RWPE1 (cell line): ENCODE measurements at regions not wholly inside any gene's neighbourhood (a gene's known extent, or its start where the extent isn't known, plus 50 kb on each side); places are given as distances from the start of the nearest gene placed in this dataset.

ENCODE experiments used
- CTCF ChIA-PET: fragments of 350-600 bp; sonication (Branson Sonifier 250); formaldehyde crosslinking; extraction: SDS; loops from one replicate; lab custom pipeline; 2021; lab: Yijun Ruan, JAX
- POLR2A ChIA-PET: fragments of 400-600 bp; formaldehyde crosslinking; extraction: SDS; loops from one replicate; lab custom pipeline; 2020; ENCODE audit warnings: antibody characterized with exemption; ENCODE audit not compliant: low non-redundant PET; lab: Yijun Ruan, JAX
- DNase-seq: peaks from one replicate; pipeline ENCODE4 v3.0.0; 2012; ENCODE audit warnings: low spot score
- H3K27ac ChIP-seq: fragments of 450-650 bp; 2 replicates; pipeline ENCODE4 v1.5.1; 2017
- TF ChIP-seq, protein P1 (sequence below): fragments of 450-650 bp; conservative IDR thresholded peaks from 2 replicates; pipeline ENCODE4 v1.5.1; 2017; ENCODE audit warnings: low read depth, mild to moderate bottlenecking

DNA sequence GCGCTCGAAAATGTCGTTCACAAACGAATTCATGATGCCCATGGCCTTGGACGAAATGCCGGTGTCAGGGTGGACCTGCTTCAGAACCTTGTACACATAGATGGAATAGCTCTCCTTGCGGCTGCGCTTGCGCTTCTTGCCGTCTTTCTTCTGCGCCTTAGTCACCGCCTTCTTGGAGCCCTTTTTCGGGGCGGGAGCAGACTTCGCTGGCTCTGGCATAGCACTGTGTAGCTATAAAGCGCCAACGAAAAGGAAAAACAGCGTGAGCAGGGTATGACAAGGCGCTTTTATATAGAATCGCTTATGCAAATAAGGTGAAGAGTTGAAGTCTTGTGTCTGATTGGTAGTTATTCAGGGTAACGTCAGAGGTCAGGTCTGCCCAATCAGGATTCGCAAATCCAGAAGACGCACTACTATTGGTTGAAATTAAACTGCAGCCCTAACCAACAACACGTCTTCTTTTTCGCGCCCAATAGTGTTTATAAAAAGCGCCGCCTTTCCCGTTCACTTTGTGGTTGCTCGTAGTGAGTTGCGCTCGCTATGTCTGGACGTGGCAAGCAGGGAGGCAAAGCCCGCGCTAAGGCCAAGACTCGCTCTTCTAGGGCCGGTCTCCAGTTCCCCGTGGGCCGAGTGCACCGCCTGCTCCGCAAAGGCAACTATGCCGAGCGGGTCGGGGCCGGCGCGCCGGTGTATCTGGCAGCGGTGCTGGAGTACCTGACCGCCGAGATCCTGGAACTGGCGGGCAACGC lies 114.8 kb upstream of the PRSS16 start:
- peak overlapping the region; percentile 99 for H3K27ac ChIP-seq
- ChIA-PET POLR2A (interaction anchor here (0.6 to 3.1 kb wide), 8 partner anchors 13 to 934 kb away, joined by 3 to 35 read pairs (median 4); a partner anchor contains a TSS), CTCF (no interaction called here)
- TF ChIP-seq, protein P1, sequence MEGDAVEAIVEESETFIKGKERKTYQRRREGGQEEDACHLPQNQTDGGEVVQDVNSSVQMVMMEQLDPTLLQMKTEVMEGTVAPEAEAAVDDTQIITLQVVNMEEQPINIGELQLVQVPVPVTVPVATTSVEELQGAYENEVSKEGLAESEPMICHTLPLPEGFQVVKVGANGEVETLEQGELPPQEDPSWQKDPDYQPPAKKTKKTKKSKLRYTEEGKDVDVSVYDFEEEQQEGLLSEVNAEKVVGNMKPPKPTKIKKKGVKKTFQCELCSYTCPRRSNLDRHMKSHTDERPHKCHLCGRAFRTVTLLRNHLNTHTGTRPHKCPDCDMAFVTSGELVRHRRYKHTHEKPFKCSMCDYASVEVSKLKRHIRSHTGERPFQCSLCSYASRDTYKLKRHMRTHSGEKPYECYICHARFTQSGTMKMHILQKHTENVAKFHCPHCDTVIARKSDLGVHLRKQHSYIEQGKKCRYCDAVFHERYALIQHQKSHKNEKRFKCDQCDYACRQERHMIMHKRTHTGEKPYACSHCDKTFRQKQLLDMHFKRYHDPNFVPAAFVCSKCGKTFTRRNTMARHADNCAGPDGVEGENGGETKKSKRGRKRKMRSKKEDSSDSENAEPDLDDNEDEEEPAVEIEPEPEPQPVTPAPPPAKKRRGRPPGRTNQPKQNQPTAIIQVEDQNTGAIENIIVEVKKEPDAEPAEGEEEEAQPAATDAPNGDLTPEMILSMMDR = no peak
- DNase-seq = peak; percentile 100

DNA sequence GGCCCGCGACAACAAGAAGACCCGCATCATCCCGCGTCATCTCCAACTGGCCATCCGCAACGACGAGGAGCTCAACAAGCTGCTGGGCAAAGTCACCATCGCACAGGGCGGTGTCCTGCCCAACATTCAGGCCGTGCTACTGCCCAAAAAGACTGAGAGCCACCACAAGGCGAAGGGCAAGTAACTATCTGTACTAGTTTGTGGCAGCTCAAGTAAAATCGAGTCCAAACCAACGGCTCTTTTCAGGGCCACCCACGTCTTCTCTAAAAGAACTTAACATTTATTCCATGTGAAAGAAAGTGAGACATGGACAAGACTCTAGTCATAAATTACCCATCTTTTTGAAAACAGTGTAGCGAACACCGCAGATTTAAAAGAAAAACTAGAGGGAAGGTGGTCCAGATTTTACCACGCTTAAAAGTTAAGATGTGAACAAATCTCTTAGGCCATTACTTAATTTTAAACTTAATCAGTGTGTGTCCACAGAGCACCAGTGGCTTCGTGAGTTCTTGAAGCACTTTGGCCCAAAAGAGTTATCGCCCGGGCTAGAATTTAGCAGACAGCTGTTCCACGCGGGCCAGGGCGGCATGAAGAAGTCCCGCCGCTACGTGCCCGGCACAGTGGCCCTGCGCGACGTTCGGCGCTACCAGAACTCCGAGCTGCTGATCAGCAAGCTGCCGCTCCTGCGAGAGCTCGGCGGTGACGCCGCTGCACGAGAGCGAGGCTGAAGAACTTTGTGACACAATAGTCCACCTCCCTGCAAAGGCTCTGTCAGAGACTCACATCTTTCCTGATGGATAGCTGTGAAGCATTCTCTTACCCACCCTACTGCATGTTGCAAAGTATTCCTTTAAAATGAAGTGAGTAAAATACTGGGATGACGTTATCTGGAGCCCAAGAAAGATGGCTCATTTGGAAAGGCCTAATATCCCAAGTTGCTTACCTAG lies 113.9 kb upstream of the PRSS16 start:
- DNase-seq = no peak
- peak overlapping the region; percentile 99 for H3K27ac ChIP-seq
- TF ChIP-seq, protein P1 = no peak
- CTCF ChIA-PET = no interaction called here
- POLR2A ChIA-PET = interaction anchor here (0.6 to 3.1 kb wide), 5 partner anchors 12 to 935 kb away, joined by 3 to 35 read pairs (median 7); a partner anchor contains a TSS

DNA sequence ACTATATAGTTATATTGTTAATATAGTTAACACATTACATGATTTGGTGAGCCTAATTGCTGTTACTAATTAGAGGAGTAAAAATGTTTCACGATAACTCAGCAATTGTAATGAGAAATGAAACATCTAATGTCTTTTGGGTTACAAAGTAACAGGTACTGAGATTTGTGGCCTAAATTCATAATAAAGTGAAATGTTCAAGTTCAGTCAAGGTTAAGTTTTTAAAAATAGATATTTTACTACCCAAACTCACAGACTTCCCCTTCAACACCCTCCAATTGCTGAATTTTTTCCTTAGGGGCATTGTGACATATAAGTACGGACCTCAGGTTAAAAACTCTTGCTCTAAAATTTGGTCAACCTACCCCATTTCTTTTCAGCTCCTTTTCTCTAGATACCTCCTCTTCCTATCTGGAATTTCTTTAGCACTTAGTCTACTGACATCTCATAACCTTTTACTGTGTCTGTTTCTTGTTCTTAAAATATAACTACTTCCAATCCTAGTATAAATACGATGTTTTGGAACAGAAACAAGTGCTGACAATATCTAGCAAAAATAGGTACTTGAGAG lies 112.3 kb upstream of the PRSS16 start:
- CTCF ChIA-PET = interaction anchor here (0.7 kb wide), 1 partner anchor 17 kb away, joined by 3 read pairs; no protein-coding TSS in a partner anchor
- TF ChIP-seq, protein P1 = no peak
- POLR2A ChIA-PET = interaction anchor here (0.6 kb wide), 1 partner anchor 554 kb away, joined by 3 read pairs; no protein-coding TSS in a partner anchor
- H3K27ac ChIP-seq = peak overlapping the region; percentile 99
- DNase-seq = no peak

DNA sequence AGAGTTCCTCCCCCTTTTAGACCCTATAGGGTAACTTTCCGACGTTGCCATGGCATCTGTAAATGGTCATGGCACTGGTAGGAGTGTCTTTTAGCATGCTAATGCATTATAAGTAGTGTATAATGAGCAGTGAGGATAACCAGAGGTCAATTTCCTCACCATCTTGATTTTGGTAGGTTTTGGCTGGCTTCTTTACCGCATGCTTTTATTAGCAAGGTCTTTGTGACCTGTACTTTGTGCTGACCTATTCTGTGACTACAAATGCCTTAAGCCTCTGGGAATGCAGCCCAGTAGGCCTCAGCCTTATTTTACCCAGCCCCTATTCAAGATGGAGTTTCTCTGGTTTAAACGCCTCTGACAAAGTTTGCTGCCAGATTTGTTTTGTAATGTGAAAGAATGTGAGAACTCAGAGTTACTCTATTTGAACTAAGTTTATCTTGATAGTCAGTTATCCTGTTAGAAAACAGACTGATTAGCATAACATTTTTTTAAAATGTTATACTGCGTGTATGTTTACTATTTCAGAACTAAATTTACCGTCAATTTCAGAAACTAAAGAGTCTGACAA lies 111.3 kb upstream of the PRSS16 start:
- CTCF ChIA-PET = no interaction called here
- POLR2A ChIA-PET = no interaction called here

DNA sequence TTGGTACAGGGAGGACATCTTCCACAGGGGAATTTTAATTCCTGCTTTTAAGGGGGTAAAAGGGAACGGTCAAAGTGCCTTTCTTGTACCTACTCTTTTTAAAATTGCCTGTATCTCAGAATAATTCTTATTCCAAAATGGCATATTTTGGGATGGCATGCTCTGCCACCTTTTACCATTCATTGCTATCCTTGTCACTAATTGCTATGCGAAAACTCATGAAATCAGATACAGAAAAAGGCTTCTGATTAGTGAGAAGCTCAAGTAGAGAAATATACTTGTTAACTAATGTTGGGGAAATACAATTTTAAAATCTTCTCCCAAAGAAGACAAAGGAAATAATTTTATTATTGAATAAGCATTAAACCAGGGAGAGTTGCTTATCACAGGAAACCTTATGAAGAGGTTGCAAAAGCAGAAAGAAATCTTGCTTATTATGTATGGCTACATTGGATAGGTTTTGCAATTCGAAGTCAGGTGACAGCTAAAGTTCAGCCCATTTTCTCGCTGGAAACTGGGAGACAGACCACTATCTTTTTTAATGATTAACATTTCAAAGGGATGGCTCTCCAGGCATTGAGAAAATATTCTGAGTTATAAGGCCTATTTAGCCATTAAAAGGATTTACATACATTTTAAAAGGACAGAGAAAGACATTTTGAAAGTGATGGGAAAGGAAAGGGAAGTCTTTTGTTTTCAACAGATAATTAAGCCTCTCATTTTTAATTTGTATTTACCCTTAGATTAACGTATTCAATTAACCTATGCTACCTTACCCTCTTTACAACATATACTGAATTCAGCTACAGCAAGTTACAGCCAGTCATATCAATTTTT lies 110.3 kb upstream of the PRSS16 start:
- CTCF ChIA-PET = interaction anchor here (1.1 kb wide), 1 partner anchor 8 kb away, joined by 4 read pairs; no protein-coding TSS in a partner anchor
- no peak overlapping the region for H3K27ac ChIP-seq
- TF ChIP-seq, protein P1 = no peak
- POLR2A ChIA-PET = no interaction called here
- DNase-seq = no peak

More for the DNA sequence above, 111.3 kb upstream of the PRSS16 start:
- TF ChIP-seq, protein P1 = no peak
- no peak overlapping the region for H3K27ac ChIP-seq
- DNase-seq = no peak
